ENCODE measurements at regions not wholly inside any gene's neighbourhood (a gene's known extent, or its start where the extent isn't known, plus 50 kb on each side); places are given as distances from the start of the nearest gene placed in this dataset.

DNA sequence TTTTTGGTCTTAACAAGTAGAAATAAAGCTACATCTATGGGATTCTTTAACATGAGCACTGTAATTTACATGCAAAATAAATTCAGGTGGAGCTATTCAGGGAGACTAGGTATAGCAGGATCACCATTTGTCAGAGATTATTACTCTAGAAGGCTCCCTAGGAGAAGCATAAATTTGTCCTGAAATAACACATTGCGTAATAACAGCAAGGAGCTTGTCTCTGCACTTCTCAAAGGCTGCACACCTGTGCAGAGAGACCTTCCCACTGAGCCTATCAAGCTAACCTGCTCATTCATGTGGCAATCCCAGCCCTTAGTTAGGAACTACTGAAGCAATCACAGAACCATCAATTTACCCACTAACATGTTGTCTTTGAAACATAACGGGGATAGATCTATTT is 437.4 kb upstream of the MC4R start:
- DNase-seq: no peak

DNA sequence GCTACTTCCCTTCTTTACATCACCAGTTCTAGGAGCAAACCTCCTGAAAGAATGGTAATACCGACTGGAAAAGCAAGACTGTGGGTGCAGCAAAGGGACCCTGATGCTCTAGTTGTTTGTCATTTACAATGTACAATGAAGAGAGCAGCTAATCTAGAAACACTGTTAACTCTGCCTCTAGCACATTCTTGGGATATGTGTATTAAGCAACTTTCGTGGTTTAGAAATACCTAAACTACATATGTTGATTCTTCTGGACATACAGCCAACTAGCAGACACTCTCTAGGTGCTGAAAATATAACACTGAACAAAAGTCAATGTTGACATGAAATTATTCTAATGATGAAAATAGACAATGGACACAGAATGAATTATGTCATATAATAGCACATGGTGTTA is 440.3 kb upstream of the MC4R start:
- DNase-seq: no peak

DNA sequence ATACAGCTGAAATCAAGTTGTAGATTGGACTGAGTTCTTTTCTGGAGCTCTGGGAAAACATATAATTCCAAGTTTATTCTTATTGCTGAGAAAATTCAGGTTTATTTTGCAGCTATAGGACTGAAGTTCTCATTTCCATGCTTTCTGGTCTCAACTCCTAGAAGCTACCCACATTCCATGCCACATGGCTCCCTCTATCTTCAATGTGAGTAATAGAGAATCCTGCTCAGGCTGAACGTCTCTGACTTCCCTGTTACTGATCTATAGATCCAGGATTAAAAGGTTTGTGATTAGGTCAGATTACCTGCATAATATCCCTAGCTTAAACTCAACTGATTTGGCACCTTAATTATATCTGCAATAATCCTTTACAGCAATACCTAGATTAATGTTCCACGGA is 453.8 kb upstream of the MC4R start:
- no peak for DNase-seq

DNA sequence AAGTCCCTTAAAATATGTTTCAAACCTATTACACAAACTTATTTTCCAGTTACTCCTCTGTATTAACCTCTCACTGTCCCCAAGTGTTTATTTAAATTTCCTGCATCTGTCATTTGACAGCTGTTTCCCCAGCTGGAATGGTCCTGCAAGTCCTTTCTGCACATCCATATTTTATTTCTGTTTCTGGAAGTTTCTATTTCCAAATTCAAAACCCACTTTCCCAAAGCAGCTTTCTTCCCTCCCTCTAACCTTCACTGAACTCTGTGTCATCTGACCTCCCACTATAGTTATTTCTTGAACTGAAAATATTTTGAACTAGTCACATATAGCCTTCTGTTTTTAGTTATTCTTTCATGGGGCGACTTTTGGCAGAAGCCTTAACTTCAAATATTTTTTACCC is 459.4 kb upstream of the MC4R start:
- DNase-seq: no peak

DNA sequence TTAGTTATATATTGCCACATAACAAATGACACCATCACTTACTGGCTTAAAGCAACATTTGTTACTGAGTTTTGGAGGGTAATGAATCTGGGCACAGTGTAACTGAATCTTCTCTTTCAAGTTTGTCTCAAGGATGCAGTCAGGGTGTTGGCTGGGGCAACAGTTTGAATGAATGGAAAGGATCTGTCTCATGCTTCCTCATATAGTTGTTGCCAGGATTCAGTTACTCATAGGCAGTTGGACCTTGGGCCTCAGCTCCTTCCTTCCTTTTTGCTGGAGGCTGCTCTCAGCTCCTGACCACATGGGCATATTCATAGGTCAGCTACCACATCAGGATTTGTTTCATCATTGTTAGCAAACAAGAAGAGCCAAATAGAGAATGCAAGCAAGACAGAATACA is 466.1 kb upstream of the MC4R start:
- no peak for DNase-seq

DNA sequence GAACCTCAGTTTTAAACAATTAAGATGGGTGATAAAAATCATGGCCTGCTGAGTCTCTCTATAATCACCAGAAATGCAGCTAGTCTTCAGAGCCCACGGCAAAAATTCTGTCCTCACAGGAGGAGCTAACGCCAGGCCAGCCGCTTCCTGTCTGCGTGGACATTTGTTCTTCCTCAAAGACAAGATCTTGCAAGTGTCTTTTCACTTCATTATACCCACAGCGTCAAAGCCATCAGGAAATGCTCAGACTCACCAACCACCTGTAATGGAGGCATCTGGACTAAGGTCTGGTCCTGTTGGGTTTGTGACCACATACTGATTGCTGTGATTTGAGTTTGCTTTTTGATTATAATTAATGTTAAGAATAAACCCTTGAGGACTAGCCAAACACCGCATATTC is 473.8 kb upstream of the MC4R start:
- no peak for DNase-seq

DNA sequence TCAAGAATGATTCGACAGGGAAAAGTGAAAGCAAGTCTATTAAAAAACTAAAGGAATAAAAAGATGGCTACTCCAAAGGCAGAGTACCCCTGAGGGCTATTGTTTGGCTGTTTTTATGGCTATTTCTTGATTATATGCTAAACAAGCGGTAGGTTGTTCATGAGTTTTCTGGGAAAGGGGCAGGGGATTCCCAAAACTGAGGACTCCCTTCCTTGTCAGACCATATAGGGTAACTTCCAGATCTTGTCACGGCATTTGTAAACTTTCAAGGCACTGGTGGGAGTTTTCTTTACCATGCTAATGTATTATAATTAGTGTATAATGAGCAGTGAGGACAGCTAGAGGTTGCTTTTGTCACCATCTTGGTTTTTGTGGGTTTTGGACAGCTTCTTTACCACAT is 474.9 kb upstream of the MC4R start:
- no peak for DNase-seq

DNA sequence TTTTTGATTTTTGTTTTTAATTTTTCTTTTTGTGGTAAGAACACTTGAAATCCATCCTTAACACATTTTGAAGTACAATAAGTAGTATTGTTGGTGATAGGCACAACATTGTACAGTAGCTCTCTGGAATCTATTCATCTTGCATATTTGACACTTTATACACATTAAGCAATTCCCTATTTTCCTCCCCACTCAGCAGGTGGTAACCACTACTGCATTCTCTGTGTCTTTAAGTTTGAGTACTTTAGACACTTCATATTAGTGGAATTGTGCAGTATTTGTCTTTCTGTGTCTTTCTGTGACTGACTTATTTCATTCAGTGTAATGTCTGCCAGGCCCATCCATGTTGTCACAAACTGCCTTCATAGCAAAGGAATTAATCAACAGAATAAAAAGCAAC is 471.7 kb upstream of the CDH20 start:
- no peak for DNase-seq

DNA sequence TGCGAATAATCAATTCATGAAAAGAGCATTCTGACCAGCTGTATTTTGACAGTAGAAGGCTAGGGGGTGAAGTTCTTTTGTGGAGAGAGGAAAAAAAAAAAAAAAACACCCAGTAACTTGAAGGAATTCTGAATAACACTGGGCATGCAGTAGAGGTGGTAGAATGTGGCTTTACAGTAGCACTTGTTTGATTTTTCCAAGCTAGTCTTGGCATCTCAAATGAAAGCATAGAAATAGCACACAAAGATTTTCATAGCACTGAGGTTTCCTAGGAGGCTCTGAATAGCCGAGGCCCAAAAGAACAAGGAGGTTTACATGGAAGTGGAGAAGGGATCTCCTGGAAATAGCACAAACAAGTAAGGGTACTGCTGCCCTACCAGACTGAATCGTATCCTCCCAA is 470.2 kb upstream of the CDH20 start:
- DNase-seq: no peak

DNA sequence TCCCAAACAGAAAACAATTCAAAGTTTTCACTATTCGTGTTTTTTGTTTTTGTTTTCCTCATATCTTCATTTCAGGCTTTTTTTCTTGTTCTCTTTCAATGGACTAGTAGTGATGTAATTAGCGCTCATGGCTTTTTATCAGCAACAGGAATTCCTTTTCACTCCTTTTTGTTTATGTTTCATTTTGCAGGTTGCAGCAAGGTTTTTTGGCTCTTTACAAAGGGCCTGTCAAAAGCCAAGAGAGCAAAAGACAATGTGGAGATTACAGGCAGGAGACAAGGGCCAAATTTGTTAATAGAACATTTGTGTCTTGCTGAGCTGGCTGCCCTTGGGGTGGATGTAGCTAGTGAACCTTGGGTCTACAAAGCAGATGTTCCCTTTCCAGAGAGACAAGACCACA is 467.4 kb upstream of the CDH20 start:
- DNase-seq: no peak

DNA sequence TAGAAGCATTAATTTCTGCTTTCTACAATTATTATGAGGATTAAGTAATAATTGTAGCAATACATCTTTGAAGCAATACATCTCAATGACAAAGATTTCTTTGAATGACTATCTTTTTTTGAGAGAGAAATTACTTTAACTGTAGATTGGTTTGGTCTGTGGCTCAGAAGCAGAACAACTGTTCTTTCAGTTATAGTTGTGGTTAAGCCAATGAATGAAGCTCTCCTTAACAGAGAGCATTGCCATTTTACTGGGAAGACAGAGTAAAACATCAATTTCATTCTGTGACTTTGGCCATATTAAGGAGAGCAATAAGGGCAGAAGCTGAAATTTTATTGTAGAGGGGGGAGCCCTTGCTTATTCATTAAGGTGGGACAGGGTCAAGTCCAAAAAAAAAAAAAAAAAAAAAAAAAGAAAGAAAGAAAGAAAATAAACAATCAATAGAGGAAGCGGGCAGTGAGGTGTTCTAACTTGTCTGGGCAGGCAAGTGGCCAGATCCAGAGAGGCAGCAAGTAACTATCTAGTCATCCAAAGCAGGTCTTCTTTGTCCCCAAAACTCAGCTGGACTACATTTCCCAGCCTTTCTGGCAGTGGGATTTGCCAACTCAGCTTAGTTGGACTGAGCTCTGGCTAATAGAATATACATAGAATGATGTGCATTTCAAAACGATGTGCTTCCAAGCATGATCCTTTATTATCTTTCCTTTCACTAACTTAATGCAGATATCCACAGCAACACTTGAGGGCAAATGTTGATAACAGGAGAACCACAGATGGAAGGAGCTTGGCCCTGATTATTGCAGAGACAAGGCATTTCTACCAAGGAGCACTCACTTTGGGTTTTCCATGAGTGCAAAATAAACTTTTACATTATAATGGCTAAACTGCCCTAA is 462.7 kb upstream of the CDH20 start:
- DNase-seq: no peak

DNA sequence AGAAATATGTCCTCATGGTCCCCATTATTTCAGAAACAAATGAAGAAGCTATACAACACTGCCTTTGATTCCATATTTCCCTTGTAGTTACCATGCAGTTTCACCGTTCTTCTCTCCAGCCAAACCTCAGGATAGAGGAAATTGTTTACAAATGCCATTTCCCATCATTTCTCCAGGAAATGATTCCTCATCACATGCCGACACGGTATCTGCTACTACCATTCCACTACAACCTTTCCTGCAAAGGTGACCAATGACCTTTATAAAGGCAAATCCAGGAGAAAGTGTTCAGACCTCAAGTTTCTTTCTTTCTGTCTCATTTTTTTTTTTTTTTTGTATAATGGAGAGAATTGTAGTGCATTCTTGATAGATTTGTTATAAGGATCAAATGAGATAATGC is 460.8 kb upstream of the CDH20 start:
- DNase-seq: no peak

DNA sequence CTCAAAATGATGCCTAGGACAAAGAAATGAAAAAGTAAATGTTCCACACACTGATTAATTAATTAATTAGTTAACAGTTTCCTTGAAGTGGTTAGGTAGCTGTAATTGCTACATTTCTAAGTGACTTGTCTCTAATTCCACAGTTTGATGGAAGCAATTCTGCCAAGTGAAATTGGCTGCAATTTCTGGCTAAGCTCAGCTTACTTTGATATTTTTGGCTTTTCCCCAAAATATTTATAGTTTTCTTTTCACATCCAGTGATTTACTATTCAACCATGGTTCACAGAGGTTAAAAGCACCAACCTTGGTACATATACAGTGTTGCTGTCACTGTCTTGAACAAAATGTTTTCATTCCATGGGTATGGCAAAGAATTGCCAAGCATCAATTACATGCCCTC is 459.5 kb upstream of the CDH20 start:
- no peak for DNase-seq

DNA sequence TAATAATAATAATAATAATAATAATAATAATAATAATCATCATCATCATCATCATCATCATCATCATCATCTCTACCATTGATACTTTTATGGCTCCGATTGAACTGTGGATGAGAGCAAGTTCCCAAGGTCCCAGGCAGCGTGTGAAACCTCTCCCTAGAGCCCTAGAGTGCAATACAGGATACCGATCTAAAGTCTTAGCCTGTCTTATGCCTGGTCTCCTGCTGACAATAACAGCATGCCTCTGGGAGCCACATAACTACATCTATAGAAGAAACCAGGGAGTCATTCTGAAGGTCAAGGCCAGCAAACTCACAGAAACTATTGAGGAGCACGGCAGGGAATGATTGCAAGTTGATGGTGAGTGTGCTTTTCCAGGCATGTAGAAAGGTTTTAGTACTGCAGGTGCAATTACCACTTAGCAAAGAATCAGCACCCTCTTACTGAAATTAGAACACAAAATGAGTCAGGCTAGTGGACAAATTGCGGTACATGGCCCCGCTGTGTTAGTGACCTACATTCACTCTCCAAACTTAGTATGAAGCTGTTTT is 457.2 kb upstream of the CDH20 start:
- DNase-seq: no peak

DNA sequence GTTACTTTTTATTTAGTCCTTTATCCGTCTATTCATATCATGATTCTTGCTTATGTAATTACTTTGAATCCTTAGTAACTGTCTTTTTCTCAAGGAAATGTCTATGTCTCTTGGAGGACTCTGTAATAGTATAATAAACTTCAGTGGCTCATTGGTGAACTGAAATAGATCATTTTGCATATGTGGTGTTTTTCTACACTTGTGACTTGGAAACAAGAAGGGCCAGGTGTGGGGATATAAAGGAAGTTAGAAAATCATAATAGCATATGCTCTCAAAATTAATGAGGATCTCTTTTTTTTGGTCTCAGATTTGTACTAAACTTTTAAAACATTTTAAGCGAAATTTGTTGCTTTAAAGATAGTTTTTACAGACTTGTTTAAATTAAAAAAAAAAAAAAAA is 453.0 kb upstream of the CDH20 start:
- DNase-seq: no peak

DNA sequence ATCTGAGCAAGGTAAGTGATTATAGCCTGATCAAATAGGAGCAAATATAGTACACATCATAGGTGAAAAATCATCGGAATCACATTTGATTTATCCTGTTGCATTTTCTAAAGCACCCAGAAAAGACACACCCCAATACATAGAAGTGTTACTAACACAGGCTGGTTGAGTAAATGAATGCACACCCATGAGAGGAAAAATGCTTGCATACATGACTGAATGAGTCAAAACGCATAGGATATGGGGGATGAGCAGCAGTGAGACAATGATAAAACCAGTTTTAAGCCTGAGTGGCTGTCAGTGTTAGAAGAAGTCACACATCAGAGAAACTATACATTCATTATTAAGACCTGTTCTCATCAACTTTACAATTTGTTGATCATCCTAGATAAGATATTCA is 449.6 kb upstream of the CDH20 start:
- DNase-seq: no peak

DNA sequence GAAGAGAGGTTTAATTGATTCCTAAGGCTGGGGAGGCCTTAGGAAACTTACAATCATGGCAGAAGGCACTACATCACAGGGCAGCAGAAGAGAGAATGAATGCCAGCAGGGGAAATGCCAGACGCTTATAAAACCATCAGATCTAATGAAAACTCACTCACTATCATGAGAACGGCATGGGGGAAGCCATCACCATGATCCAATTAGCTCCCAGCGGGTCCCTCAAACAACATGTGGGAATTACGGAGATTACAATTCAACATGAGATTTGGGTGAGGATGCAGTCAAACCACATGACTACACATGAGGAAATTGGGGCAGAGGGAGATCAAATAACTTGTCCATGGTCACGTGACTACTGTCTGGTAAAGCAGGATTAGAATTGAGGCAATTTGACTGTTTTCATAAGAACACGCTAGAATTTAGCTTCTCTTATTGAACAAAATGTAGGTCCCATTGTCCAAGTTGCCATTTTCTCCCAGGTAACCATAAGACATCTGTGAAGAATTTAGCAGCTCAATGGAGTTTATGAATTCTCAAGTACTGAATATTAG is 445.1 kb upstream of the CDH20 start:
- DNase-seq: no peak

DNA sequence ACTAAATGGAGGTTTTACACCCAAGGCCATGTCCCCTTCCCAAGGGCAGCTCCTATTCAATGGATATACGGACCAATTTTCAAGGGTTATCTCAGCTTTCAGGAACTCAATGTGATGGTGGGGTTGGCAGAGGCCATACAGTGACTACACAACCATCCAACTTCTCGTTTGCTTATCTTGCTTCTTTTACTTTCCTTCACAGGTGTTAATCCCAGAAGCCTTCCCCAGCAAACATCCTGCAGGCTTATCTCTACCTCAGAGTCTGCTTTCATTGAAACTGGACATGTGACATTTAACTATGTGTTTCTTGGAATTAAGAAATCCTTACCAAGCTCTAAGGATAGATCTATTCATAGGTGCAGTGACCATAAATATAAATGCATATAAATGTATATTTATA is 443.8 kb upstream of the CDH20 start:
- no peak for DNase-seq

DNA sequence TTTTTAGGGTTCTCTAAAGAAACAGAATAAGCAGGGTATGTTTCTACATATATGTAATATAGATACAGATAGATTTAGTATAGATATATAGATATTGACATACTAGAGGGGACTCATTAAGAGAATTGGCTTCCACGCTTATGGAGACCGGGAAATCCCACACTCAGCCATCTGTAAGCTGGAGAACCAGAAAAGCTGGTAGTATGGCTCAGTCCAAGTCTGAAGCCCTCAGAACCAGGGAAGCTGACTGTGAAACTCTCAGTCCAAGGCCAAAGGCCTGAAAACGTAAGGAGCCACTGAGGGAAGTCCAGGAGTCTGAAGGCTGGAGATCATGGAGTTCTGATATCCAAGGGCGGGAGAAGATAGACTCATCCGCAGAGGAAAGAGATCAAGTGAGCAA is 441.3 kb upstream of the CDH20 start:
- no peak for DNase-seq

DNA sequence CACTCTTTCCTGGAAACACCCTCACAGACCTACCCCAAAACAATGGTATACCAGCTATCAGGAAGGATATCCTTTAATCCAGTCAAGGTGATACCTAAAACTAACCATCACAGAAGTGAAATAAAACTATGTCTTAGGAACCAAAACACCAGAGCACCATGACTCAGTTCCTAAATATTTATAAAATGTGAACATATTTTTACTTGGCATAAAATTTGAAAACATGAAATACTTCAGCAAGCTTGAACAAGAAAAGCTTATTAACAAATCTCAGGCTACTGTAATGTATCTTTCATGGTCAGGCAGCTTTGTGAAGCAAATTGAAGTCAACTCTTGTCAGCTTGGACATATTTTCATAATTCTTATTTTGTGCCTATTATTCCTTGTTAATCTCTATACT is 440.8 kb upstream of the CDH20 start:
- DNase-seq: no peak

DNA sequence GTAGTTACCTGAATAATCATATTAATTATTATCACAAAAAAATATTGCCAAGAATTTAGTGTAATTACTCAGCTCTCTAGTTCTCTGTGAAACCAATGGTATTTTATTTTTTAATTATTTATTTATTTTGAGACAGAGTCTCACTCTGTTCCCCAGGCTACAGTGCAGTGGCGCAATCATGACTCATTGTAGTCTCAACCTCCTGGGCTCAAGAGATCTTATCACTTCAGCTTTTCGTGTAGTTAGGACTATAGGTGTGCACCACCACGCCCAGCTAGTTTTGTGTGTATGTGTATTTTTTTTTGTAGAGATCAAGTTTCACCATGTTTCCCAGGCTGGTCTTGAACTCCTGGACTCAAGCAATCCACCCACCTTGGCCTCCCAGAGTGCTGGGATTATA is 440.4 kb upstream of the CDH20 start:
- DNase-seq: no peak

DNA sequence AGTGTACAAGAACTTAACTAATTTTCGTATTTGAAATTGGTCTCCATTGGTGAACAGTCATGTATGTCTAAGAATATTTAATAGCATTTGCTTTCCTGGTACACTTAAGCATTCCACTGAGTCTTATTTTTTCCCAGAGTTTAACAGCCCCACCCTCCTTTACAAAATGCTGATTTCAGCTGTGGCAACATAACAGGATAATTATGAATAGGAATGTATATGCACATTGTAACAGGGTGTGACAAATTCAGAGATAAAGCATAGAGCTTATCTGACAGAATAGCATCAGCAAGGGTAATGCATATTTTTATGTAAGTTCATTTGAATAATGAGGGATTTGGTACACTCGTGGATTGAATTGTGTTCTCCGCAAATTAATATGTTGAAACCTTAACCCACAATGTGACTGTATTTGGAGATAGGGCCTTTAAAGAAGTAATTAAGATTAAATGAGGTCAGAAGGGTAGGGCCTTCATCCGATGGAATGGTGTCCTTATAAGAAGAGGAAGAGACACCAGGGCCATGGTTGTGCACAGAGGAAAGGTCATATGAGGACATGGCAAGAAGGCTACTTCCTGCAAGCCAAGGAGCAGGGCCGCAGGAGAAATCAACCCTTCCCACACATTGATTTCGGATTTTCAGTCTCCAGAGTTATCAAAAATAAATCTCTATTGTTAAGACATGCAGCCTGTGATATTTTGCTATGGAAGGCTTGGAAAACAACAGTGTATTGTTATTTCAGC is 439.7 kb upstream of the CDH20 start:
- DNase-seq: no peak

DNA sequence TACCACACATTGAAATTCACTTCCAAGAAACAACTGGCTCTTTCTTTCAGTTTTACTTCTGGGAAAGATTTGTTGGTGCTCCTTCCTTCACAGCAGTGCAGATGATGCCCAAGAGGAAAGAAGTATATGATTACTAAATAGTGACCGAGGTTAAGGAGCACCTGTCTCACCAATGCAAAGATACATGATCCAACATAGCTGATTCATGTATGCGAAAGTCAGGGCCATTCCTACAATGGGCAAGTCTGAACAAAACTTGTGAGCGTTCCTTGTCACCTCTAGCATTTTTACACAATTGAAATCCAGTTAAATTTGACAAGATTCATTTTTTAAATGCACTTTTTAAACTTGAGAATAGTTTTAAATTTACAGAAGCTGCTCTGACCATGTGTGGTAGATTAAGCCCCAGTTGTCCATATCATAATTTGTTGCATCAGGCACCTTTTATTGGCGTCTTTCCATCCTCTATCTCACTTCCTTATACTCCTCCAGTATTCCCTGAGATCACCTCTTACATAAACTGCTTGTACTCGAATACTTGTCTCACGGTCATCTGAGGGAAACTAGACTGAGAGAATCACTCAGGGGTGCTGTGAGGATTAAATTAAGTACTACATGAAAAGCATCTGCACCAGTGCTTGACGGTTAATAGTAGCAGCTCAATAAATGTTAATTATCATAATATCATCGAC is 438.8 kb upstream of the CDH20 start:
- no peak for DNase-seq

Measured in NCI-H524 treated with DMSO at 0.1 percent for 48 hours (cell line).